ENCODE measurements at regions not wholly inside any gene's neighbourhood (a gene's known extent, or its start where the extent isn't known, plus 50 kb on each side); places are given as distances from the start of the nearest gene placed in this dataset.

GRCh38 chr5:125291447-125291846, 545.0 kb upstream of the ZNF608 start:
- H3K27ac ChIP-seq (ENCODE audit: low read depth in 1 of 2, low read length in 1 of 2): no peak overlapping the region
- peaks cover 0 to 13% (median 0%) of the 10 kb centered on the region in 5 donors for H3K4me1 ChIP-seq (ENCODE audit: control insufficient read depth in 5 of 5, insufficient read depth in 5 of 5, low read length in 5 of 5)
- DNase-seq: no peak
- H3K9me3 ChIP-seq (ENCODE audit: control insufficient read depth in 4 of 4, insufficient read depth in 3 of 4, low read length in 3 of 4): no peaks in the 10 kb centered on the region
- TF ChIP-seq, protein P1, sequence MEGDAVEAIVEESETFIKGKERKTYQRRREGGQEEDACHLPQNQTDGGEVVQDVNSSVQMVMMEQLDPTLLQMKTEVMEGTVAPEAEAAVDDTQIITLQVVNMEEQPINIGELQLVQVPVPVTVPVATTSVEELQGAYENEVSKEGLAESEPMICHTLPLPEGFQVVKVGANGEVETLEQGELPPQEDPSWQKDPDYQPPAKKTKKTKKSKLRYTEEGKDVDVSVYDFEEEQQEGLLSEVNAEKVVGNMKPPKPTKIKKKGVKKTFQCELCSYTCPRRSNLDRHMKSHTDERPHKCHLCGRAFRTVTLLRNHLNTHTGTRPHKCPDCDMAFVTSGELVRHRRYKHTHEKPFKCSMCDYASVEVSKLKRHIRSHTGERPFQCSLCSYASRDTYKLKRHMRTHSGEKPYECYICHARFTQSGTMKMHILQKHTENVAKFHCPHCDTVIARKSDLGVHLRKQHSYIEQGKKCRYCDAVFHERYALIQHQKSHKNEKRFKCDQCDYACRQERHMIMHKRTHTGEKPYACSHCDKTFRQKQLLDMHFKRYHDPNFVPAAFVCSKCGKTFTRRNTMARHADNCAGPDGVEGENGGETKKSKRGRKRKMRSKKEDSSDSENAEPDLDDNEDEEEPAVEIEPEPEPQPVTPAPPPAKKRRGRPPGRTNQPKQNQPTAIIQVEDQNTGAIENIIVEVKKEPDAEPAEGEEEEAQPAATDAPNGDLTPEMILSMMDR (IDR thresholded peaks at IDR 0.05; ENCODE audit: control extremely low read depth, extremely low read depth): no peak
- ATAC-seq (ENCODE audit: insufficient read depth, low FRiP score): no peak
- no peak overlapping the region for H3K9ac ChIP-seq (ENCODE audit: insufficient read depth in 1 of 2, low read length in 2 of 2)
- no peaks in the 10 kb centered on the region for H3K36me3 ChIP-seq (ENCODE audit: control insufficient read depth in 4 of 4, insufficient read depth in 4 of 4, low read length in 4 of 4)
- H3K4me3 ChIP-seq: no peak overlapping the region
- H3K27me3 ChIP-seq (ENCODE audit: control insufficient read depth in 3 of 3, insufficient read depth in 3 of 3, low read length in 2 of 3): no peaks in the 10 kb centered on the region
- 81 to 91% methylated on average over 4 of the region's 4 CpGs for WGBS, 2 donors

DNA sequence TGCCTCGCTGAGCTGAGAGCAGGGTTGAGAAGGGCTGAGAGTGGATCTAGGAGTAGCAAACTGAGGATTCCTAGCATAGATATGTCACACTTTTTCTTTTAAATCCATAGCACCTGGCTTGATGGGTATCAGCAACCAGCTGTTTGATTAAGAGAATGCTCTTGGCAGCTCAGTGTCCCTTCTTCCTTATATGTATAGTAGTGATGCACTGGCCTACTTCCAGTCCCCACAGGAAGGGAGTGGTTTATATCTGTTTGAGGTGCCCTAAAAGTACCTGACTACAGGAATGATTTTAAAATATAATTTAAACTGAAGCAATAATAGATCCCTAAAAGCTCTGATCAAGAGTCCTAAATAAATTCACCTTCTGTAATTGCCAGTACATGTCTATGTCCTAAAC, 546.8 kb upstream of the ZNF608 start:
- TF ChIP-seq, protein P1 (IDR thresholded peaks at IDR 0.05; ENCODE audit: control extremely low read depth, extremely low read depth): no peak
- Histone ChIP-seq H3K27ac (ENCODE audit: low read depth in 1 of 2, low read length in 1 of 2) (no peak overlapping the region), H3K9ac (ENCODE audit: insufficient read depth in 1 of 2, low read length in 2 of 2) (no peak overlapping the region), H3K4me1 (ENCODE audit: control insufficient read depth in 5 of 5, insufficient read depth in 5 of 5, low read length in 5 of 5) (peaks cover 0 to 13% (median 0%) of the 10 kb centered on the region in 5 donors), H3K9me3 (ENCODE audit: control insufficient read depth in 4 of 4, insufficient read depth in 3 of 4, low read length in 3 of 4) (no peaks in the 10 kb centered on the region), H3K4me3 (no peak overlapping the region), H3K27me3 (ENCODE audit: control insufficient read depth in 3 of 3, insufficient read depth in 3 of 3, low read length in 2 of 3) (no peaks in the 10 kb centered on the region), H3K36me3 (ENCODE audit: control insufficient read depth in 4 of 4, insufficient read depth in 4 of 4, low read length in 4 of 4) (no peaks in the 10 kb centered on the region)
- 82 to 94% methylated on average over 1 of the region's 1 CpG for WGBS, 2 donors
- ATAC-seq (ENCODE audit: insufficient read depth, low FRiP score): no peak
- DNase-seq: no peak

DNA sequence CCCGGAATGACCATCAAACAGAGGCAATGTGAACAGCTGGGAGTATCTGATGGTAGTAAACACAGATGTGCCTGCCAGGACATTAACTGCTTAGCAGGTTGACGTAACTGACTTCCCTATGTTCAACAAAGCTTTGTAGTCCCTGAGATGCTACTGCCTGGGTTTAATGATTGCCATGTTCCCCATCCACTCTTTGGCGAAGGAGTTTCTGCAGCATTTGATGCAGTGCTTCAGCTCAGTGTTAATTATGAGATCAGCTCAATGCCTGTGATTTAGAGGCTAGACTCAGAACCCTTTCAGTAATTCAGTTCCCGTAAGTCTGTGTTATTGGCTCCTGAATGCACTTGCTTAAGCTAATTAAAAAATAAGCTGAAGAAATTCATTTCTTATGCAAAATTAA, 547.3 kb upstream of the ZNF608 start:
- DNase-seq: no peak
- Histone ChIP-seq H3K27ac (ENCODE audit: low read depth in 1 of 2, low read length in 1 of 2) (no peak overlapping the region), H3K4me1 (ENCODE audit: control insufficient read depth in 5 of 5, insufficient read depth in 5 of 5, low read length in 5 of 5) (peaks cover 0 to 13% (median 0%) of the 10 kb centered on the region in 5 donors), H3K36me3 (ENCODE audit: control insufficient read depth in 4 of 4, insufficient read depth in 4 of 4, low read length in 4 of 4) (no peaks in the 10 kb centered on the region), H3K9ac (ENCODE audit: insufficient read depth in 1 of 2, low read length in 2 of 2) (no peak overlapping the region), H3K27me3 (ENCODE audit: control insufficient read depth in 3 of 3, insufficient read depth in 3 of 3, low read length in 2 of 3) (no peaks in the 10 kb centered on the region), H3K4me3 (no peak overlapping the region), H3K9me3 (ENCODE audit: control insufficient read depth in 4 of 4, insufficient read depth in 3 of 4, low read length in 3 of 4) (no peaks in the 10 kb centered on the region)
- TF ChIP-seq, protein P1 (IDR thresholded peaks at IDR 0.05; ENCODE audit: control extremely low read depth, extremely low read depth): no peak
- no peak for ATAC-seq (ENCODE audit: insufficient read depth, low FRiP score)
- WGBS, 2 donors: 86 to 93% methylated on average over 4 of the region's 4 CpGs

GRCh38 chr5:125294844-125295243, 548.4 kb upstream of the ZNF608 start:
- ATAC-seq (ENCODE audit: insufficient read depth, low FRiP score) (no peak), DNase-seq (no peak)
- Histone ChIP-seq H3K4me1 (ENCODE audit: control insufficient read depth in 5 of 5, insufficient read depth in 5 of 5, low read length in 5 of 5) (peaks cover 0 to 13% (median 0%) of the 10 kb centered on the region in 5 donors), H3K9me3 (ENCODE audit: control insufficient read depth in 4 of 4, insufficient read depth in 3 of 4, low read length in 3 of 4) (no peaks in the 10 kb centered on the region), H3K4me3 (no peak overlapping the region), H3K36me3 (ENCODE audit: control insufficient read depth in 4 of 4, insufficient read depth in 4 of 4, low read length in 4 of 4) (no peaks in the 10 kb centered on the region), H3K27me3 (ENCODE audit: control insufficient read depth in 3 of 3, insufficient read depth in 3 of 3, low read length in 2 of 3) (no peaks in the 10 kb centered on the region), H3K27ac (ENCODE audit: low read depth in 1 of 2, low read length in 1 of 2) (no peak overlapping the region), H3K9ac (ENCODE audit: insufficient read depth in 1 of 2, low read length in 2 of 2) (no peak overlapping the region)
- WGBS, 2 donors: 80 to 82% methylated on average over 2 of the region's 2 CpGs
- TF ChIP-seq, protein P1 (IDR thresholded peaks at IDR 0.05; ENCODE audit: control extremely low read depth, extremely low read depth): no peak

Data from lung (tissue), 11 donors.